ENCODE measurements at regions not wholly inside any gene's neighbourhood (a gene's known extent, or its start where the extent isn't known, plus 50 kb on each side); places are given as distances from the start of the nearest gene placed in this dataset.

DNA sequence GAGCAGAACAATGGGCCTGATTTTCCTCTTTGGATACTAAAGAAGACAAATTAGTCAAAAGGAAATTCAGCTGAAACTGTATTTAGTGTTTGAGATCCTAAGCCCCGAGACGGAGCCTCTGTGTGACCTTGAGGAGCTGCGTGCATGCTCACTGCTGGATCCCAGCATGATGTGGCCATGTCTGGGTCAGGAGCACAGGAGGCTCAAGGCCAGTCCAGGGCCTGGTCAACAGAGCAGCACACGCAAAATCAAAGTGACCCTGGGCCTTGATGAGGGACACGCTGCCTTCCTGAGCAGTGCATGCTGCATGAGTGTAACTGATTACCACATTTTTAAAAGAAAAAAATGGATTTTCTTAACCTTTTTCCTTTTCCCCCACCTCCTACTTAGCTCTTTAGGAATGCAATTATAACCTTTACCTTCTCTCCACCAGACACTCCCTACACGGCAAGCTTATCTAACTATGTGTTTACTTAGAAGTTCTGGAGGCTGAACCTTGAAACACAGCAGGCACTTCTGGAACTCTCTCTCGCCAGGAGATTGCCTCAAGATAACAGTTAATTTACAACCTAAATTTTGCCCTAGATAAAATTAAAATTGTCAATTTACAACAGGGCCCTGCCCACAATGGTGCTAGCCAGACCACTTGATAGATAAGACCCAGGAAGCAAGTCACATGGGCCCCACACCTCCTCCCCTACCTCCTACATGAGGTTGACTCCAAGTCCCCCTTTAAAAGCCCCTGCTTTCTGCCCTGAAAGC is 144.6 kb downstream of the LRIG2 start:
- H3K4me3 ChIP-seq (ENCODE audit: low read depth, low read length), result no peak overlapping the region
- TF ChIP-seq, protein P1, sequence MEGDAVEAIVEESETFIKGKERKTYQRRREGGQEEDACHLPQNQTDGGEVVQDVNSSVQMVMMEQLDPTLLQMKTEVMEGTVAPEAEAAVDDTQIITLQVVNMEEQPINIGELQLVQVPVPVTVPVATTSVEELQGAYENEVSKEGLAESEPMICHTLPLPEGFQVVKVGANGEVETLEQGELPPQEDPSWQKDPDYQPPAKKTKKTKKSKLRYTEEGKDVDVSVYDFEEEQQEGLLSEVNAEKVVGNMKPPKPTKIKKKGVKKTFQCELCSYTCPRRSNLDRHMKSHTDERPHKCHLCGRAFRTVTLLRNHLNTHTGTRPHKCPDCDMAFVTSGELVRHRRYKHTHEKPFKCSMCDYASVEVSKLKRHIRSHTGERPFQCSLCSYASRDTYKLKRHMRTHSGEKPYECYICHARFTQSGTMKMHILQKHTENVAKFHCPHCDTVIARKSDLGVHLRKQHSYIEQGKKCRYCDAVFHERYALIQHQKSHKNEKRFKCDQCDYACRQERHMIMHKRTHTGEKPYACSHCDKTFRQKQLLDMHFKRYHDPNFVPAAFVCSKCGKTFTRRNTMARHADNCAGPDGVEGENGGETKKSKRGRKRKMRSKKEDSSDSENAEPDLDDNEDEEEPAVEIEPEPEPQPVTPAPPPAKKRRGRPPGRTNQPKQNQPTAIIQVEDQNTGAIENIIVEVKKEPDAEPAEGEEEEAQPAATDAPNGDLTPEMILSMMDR (IDR thresholded peaks at IDR 0.05; ENCODE audit: control insufficient read depth, extremely low read depth, insufficient read depth), result no peak
- DNase-seq (ENCODE audit: low read depth), result no peak

DNA sequence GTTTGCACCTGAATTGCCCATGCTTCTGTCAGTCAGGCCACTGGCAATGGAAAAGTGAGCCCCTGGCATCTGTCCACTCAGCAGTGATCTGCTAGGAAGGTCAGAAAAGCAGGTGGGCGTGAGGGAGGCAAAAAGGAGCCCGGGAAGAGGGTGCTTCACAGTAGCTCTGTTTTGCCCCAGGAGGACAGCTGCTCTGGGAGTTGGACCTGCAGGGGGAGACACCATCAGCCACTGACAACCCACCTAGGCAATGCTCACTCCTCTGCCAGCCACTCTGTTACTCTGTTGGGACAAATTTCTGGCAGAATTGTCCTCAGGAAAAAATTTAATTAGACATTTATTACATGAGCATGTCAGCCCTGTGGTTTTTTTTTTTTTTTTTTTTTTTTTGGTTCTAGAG is 146.4 kb downstream of the LRIG2 start:
- TF ChIP-seq, protein P1 (IDR thresholded peaks at IDR 0.05; ENCODE audit: control insufficient read depth, extremely low read depth, insufficient read depth), result no peak
- DNase-seq (ENCODE audit: low read depth), result no peak

DNA sequence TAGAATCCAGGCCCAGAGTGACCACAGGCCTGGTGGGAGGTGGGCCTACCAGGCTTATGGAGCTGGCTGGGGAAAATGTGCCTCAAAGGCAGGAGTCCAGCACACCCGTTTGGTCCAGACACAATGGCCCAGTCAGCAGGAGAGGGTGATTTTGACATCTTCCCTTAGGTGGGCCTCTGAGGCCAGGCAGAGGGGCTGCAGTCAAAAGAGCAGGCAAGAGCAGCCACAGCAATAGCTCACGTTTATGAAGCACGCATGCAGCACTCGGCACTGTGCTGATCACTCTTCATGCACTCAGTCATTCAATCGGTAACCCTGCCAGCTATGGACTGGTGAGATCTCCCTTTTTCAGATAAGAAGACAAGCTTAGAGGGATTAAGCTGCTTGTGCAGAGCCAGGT is 146.8 kb downstream of the LRIG2 start:
- no peak overlapping the region for H3K4me3 ChIP-seq (ENCODE audit: low read depth, low read length)
- DNase-seq (ENCODE audit: low read depth), result no peak
- TF ChIP-seq, protein P1 (IDR thresholded peaks at IDR 0.05; ENCODE audit: control insufficient read depth, extremely low read depth, insufficient read depth), result no peak

More for the DNA sequence above, 146.4 kb downstream of the LRIG2 start:
- H3K4me3 ChIP-seq (ENCODE audit: low read depth, low read length), result no peak overlapping the region

DNA sequence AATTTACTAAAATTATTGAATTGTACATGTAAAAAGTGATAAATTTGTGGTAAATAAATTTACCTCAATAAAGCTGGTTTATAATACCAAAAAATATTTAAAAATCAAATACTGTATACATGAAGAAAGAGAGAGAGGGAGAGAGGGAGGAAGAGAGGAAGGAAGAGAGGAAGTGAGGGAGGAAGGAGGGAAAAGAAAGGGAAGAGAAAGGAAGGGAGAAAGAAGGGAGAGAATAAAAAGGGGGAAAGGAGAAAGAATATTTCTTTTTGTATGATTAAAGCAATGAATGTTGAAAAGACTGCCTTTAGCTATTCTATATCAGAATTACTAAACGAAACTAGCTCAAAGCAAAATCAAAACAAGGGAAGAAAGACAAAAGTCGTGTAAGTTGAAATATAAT is 150.0 kb downstream of the LRIG2 start:
- no peak for DNase-seq (ENCODE audit: low read depth)
- TF ChIP-seq, protein P1 (IDR thresholded peaks at IDR 0.05; ENCODE audit: control insufficient read depth, extremely low read depth, insufficient read depth), result no peak
- no peak overlapping the region for H3K4me3 ChIP-seq (ENCODE audit: low read depth, low read length)

DNA sequence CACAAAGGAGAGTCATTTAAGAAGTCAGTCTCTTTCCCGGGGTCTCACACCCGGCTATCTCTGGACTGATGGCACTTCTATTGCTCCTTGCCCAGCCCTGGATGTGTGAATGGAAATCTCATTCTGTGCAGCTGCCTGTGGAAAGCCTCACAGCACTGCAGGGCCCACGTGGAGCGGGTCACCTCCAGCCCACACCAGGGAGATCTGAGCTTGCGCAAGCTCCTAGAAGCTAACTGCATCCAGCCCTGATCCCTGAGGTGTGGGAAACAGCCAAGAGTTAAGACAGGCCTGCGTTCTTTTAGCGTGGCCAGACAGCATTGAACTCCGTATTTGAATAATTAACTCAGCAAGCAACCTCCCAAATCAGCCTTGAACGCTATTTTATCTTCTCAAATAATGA is 150.5 kb downstream of the LRIG2 start:
- TF ChIP-seq, protein P1 (IDR thresholded peaks at IDR 0.05; ENCODE audit: control insufficient read depth, extremely low read depth, insufficient read depth), result no peak
- DNase-seq (ENCODE audit: low read depth), result no peak
- no peak overlapping the region for H3K4me3 ChIP-seq (ENCODE audit: low read depth, low read length)

DNA sequence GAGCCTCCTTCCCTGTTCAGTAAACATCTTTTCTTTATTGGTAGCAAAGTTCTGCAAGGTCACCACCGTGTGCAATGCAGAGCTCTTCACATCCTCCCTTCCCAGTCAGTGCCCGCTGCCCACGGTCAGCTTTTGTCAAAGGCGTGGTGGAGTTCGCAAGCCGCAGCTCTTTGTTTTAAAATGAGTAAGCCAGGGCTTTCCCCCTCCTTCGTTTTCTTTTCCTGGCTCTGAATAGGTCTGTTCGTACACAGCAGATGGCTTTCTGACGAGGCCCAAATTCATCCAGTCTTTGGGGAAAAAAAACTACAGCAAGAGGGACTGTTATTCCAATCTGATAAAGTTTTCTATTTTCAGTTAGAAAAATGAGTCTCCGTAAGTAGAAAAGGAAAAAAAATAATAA is 153.2 kb downstream of the LRIG2 start:
- DNase-seq (ENCODE audit: low read depth), result no peak
- TF ChIP-seq, protein P1 (IDR thresholded peaks at IDR 0.05; ENCODE audit: control insufficient read depth, extremely low read depth, insufficient read depth), result no peak
- H3K4me3 ChIP-seq (ENCODE audit: low read depth, low read length), result no peak overlapping the region

DNA sequence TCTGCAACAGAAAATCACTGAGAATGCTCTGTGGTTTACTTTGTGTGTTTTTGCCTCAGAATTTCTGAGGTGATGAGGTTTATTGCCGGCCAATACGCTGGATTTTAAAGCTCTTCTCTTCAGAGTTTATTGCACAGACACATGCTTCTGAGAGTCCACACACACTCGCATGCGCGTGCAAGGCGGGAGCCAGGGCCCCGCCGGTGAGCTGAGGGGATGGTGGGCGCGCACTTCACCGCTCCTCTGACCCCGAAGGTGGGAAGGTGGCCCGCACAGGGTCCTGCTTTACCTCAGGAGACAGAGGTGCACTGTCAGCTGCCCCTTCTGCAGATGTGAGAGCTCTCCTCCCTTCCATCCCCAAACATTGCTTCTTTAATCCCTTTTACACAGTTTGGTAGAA is 158.4 kb upstream of the MAGI3 start:
- no peak overlapping the region for H3K4me3 ChIP-seq (ENCODE audit: low read depth, low read length)

More for the DNA sequence above, 158.4 kb upstream of the MAGI3 start:
- TF ChIP-seq, protein P1 (IDR thresholded peaks at IDR 0.05; ENCODE audit: control insufficient read depth, extremely low read depth, insufficient read depth), result no peak
- no peak for DNase-seq (ENCODE audit: low read depth)
